ENCODE measurements at regions not wholly inside any gene's neighbourhood (a gene's known extent, or its start where the extent isn't known, plus 50 kb on each side); places are given as distances from the start of the nearest gene placed in this dataset.
"Not testable (repeated sequence)": the region's sequence is repeated elsewhere in the genome, so short reads cannot be mapped to it uniquely, and the experiment has no call there.

DNA sequence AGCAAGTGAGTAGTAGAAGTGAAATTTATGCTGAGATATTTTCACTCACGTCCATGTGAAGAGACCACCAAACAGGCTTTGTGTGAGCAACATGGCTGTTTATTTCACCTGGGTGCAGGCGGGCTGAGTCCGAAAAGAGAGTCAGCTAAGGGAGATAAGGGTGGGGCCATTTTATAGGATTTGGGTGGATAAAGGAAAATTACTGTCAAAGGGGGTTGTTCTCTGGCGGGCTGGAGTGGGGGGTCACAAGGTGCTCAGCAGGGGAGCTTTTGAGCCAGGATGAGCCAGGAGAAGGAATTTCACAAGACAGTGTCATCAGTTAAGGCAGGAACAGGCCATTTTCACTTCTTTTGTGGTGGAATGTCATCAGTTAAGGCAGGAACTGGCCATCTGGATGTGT, 207.8 kb downstream of the GABRG2 start:
- H3K4me3 Mint-ChIP-seq, CTCF ChIA-PET, H3K27ac Mint-ChIP-seq: not testable (repeated sequence)

DNA sequence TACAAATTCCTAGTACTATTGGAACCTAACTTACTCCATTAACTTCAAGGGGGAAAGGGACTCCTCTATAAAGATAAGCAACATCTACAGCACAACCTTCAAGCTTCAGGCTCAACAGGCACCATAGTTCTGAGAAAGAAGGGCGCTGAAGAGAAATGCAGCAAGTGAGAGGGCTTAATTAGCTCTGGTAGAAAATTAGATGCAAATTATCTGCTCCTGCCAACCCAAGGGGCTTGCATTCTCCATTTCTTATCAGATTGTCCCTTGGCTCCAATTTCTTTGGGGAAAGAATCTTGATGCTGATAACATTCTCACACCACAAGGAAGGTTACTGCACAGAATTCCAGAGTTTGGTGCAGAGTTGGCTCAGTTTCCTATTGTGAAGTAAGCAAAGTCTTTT, 214.6 kb downstream of the GABRG2 start:
- peaks cover 11% of the 10 kb centered on the region for H3K9me3 Mint-ChIP-seq
- H3K27ac Mint-ChIP-seq = no peak overlapping the region
- CTCF ChIA-PET = no interaction called here
- no peak overlapping the region for H3K4me3 Mint-ChIP-seq
- no peak for DNase-seq
- H3K36me3 Mint-ChIP-seq = no peaks in the 10 kb centered on the region
- H3K4me1 Mint-ChIP-seq = no peaks in the 10 kb centered on the region
- H3K27me3 Mint-ChIP-seq = no peaks in the 10 kb centered on the region

More for the DNA sequence above, 207.8 kb downstream of the GABRG2 start:
- peaks cover 11% of the 10 kb centered on the region for H3K9me3 Mint-ChIP-seq
- not testable (repeated sequence) for H3K4me1 Mint-ChIP-seq, H3K36me3 Mint-ChIP-seq, DNase-seq, H3K27me3 Mint-ChIP-seq

DNA sequence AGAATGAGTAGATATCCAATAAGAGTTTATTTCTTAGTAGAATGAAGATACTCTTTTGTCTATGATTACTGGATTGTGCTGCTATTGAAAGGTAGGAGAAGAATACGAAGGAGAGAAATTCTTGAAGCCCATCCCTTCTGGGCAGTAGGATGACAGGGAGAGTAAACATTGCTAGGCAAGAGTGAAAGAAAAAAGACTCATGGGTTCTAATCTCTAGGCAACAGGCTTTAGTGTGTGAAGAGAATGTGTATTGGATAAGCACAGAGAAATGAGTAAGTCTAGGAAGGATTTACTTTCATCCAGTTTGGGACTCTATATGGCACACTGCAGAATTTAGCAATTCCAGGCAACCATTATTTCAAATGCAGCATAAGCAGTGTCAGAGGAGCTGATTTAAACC, 216.0 kb downstream of the GABRG2 start:
- Mint-ChIP-seq H3K36me3 (no peaks in the 10 kb centered on the region), H3K4me1 (no peaks in the 10 kb centered on the region), H3K9me3 (peaks cover 1% of the 10 kb centered on the region), H3K27ac (no peak overlapping the region), H3K27me3 (no peaks in the 10 kb centered on the region), H3K4me3 (no peak overlapping the region)
- CTCF ChIA-PET = no interaction called here
- no peak for DNase-seq

DNA sequence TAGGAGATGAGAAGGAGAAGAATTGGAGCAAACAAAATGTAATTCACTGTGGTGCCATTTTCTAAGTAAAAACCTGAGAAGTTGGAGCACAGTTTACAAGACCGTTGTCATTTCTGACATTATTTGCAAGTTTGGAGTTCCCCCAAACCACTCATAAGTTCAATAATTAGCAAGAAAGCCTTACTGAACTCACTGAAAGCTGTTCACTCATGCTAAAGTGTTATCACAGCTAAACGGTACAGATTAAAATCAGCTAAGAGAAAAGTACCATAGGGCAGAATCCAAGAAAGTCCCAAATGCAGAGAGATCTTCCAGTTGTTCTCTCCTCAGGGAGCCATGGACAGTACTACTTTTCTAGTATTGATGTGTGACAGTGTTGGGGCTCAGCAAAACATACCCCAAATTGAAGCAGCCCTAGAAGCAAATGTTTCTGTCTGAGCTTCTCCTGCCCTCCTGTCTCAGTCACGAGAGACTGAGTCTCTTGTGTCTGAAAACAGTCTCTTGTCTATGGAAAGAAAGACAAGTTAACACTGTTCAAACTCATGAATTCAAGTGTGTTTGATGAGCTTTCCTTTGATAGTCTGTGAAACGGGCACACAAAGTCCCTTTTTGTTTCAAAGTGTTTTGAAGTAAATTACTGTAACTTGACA, 221.2 kb downstream of the GABRG2 start:
- H3K4me3 Mint-ChIP-seq = no peak overlapping the region
- no peak for DNase-seq
- H3K27me3 Mint-ChIP-seq = no peaks in the 10 kb centered on the region
- no peaks in the 10 kb centered on the region for H3K9me3 Mint-ChIP-seq
- CTCF ChIA-PET = no interaction called here
- no peak overlapping the region for H3K27ac Mint-ChIP-seq
- H3K36me3 Mint-ChIP-seq = no peaks in the 10 kb centered on the region
- no peaks in the 10 kb centered on the region for H3K4me1 Mint-ChIP-seq

DNA sequence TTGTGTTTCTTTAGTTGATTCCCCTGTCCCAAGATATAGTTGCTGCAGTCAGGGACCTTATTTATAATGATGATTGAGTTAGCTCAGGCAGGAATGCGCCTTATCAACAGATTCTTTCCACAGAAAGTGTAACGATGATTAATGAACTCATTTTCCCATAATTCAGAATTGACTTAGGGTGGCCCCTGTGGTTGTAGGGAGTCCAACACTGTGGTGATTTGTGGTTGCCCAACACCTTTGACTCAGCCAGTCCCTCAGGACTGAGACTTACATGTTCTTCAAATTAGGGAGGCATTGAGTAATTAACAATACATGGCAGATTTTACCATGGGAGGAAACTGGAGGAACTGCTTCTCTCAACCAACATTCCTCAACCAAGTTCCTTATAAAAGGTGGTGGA, 221.9 kb downstream of the GABRG2 start:
- no peaks in the 10 kb centered on the region for H3K9me3 Mint-ChIP-seq
- no peaks in the 10 kb centered on the region for H3K36me3 Mint-ChIP-seq
- H3K27me3 Mint-ChIP-seq = no peaks in the 10 kb centered on the region
- no peak for DNase-seq
- H3K27ac Mint-ChIP-seq = no peak overlapping the region
- H3K4me3 Mint-ChIP-seq = no peak overlapping the region
- CTCF ChIA-PET = no interaction called here
- H3K4me1 Mint-ChIP-seq = no peaks in the 10 kb centered on the region

DNA sequence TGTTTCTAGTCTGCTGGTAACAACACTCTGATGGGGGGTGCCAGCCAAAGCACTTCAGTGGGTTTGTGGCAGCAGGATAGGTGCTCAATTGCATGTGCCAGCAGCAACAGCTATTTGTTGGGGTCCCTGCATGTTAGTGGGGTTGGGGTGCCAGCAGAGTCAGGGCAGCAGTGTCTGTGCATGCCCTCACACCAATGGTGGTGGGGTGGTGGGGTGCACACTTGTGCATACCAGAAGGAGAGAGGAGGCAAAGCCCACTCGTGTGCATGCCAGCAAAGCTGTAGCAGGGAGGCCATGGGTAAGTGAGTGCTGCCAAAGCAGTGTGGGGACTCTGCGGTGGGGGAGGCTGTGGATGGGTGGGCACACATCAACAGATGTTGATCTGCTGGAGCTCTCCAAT, 232.2 kb downstream of the GABRG2 start:
- Mint-ChIP-seq H3K27me3 (no peaks in the 10 kb centered on the region), H3K4me3 (no peak overlapping the region), H3K36me3 (no peaks in the 10 kb centered on the region), H3K9me3 (peaks cover 2% of the 10 kb centered on the region), H3K27ac (no peak overlapping the region), H3K4me1 (no peaks in the 10 kb centered on the region)
- CTCF ChIA-PET = no interaction called here
- DNase-seq = no peak

DNA sequence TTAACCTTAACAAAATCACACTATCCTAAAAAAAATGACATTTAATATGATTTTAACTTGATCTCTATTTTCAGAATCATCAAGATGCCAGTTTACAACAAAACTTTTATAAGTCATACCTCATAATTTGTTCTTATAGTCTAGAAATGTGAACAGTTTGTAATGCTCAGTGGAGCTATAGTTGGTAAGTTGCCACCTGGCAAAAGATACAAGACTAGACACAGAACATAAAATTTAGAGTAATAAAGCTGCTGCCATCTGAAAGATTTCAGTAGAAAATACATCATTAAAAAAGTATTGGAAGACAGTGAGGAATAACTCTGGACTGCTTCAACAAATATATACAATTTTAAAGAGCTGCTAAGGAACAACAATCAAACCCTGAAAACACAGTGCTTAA, 233.8 kb downstream of the GABRG2 start:
- H3K4me3 Mint-ChIP-seq = no peak overlapping the region

DNA sequence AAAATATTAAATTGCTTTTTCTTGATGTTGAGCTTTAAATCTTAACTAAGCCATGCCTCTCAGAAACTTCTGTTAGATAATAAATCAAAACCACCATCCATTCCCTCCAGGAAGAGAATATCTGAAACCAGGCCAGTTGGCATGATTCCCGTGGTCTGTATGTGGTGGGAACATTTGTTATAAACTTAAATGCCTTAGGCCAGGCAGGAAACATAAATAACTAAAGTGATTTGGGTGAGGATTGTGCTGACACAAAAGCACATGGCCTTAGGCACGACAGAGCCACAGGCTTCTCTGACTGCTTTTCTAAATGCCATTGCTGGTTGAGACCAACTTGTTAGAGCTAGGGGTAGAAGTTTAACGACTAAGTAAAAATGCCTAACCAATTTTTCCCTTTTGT, 255.9 kb downstream of the GABRG2 start:
- CTCF ChIA-PET = no interaction called here
- Mint-ChIP-seq H3K36me3 (no peaks in the 10 kb centered on the region), H3K4me1 (no peaks in the 10 kb centered on the region), H3K27ac (no peak overlapping the region), H3K27me3 (no peaks in the 10 kb centered on the region), H3K4me3 (no peak overlapping the region), H3K9me3 (peaks cover 11% of the 10 kb centered on the region)
- no peak for DNase-seq

More for the DNA sequence above, 233.8 kb downstream of the GABRG2 start:
- no peak for DNase-seq
- Mint-ChIP-seq H3K4me1 (no peaks in the 10 kb centered on the region), H3K36me3 (no peaks in the 10 kb centered on the region), H3K27ac (no peak overlapping the region), H3K9me3 (peaks cover 7% of the 10 kb centered on the region), H3K27me3 (no peaks in the 10 kb centered on the region)
- CTCF ChIA-PET = no interaction called here

DNA sequence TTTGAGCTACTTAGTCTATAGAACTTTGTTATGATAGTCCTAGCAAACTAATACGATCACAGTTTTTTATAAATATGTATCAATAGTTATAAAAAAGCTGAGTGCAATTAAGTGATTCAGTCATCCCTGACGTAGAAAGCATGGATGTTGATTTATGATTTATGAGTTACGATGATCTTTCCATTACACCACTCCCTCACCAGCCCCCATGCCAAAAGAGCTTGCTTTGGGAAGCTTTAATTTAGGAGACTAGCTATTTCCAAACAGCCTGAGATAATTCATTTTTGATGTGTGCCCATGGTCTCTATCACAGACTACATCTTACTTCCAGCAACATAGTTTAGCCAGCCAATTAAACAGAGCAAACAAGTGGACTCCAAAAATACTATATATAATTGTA, 256.8 kb downstream of the GABRG2 start:
- H3K4me1 Mint-ChIP-seq = no peaks in the 10 kb centered on the region
- H3K27me3 Mint-ChIP-seq = no peaks in the 10 kb centered on the region
- H3K36me3 Mint-ChIP-seq = no peaks in the 10 kb centered on the region
- H3K9me3 Mint-ChIP-seq = peaks cover 11% of the 10 kb centered on the region
- H3K4me3 Mint-ChIP-seq = no peak overlapping the region
- H3K27ac Mint-ChIP-seq = no peak overlapping the region
- no peak for DNase-seq
- CTCF ChIA-PET = no interaction called here

DNA sequence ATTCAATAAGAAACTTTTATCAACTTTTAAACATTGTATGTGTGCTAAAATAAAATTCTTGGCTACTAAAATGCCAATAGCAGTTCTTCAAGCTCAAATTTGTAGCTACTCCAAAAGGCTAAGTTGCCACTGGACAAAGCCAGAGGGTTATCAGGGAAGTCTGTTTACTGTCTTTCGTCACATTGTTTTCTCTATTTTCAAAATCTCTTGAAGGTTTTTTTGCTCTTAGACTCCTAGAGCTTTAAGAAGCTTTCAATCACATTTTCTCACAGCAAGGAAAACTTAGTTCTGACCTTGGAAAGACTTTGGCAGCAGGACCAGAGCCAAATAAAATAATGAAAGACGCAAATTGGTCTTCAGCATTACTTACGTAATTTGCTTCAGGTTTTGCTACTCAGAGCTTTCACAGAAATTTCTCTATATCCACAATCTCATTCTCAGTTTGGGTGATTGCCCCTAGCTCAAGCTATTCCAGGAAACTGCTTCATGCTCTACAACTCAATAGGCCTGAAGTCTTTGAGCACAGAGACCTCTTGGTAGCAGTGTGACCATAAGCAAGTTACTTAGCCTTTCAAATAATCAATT, 257.7 kb downstream of the GABRG2 start:
- Mint-ChIP-seq H3K4me1 (no peaks in the 10 kb centered on the region), H3K36me3 (no peaks in the 10 kb centered on the region), H3K27ac (no peak overlapping the region), H3K4me3 (no peak overlapping the region), H3K27me3 (no peaks in the 10 kb centered on the region), H3K9me3 (peaks cover 14% of the 10 kb centered on the region)
- DNase-seq = no peak
- CTCF ChIA-PET = no interaction called here

DNA sequence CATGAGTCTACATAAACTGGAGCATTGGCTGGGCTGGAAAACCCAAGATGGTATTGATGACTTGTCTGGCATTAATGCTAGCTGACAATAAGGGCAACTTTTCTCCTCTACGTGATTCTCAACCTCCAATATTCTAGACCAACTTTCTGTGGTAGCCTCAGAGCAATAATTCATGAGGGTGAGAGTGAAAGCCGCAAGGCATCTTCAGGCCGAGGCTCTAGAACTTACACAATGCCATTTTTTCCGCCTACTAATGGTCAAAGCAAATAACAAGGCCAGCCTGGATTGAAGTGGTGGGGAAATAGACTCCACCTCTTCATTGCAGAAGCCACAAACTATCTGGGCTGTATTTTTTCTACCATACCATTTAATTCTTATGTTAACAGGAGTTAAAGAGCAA, 267.4 kb downstream of the GABRG2 start:
- H3K9me3 Mint-ChIP-seq = peaks cover 12% of the 10 kb centered on the region
- no peaks in the 10 kb centered on the region for H3K36me3 Mint-ChIP-seq
- no peak overlapping the region for H3K4me3 Mint-ChIP-seq
- H3K4me1 Mint-ChIP-seq = no peaks in the 10 kb centered on the region
- no peak overlapping the region for H3K27ac Mint-ChIP-seq
- CTCF ChIA-PET = no interaction called here
- no peaks in the 10 kb centered on the region for H3K27me3 Mint-ChIP-seq
- DNase-seq = no peak

DNA sequence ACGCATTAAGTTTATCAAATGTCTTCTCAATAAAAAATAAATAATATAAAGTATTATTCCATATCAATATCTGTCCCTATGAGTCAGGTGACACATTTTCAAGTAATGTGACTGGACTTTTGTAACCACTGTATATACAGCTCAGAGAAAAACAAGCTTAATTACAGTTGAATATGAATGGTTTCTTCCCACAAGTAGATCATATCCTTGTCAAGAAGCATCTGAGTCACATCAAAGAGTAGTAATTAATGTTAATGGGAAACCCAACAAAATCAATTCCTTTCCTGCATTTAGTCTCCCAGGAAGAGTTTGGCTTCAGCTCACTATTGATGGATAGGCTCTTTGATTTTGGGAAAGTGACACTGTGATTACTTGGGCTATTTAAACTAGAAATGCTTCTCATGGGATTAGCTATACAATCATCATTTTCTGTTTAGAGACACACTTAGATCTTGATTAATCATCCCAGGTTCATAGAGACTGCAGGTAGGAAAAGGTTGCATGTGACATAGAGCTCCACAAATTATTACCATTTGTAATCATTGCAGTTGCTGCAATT, 292.9 kb downstream of the GABRG2 start:
- no peaks in the 10 kb centered on the region for H3K9me3 Mint-ChIP-seq
- H3K36me3 Mint-ChIP-seq = no peaks in the 10 kb centered on the region
- H3K4me1 Mint-ChIP-seq = no peaks in the 10 kb centered on the region
- no peak overlapping the region for H3K4me3 Mint-ChIP-seq
- CTCF ChIA-PET = no interaction called here
- no peak overlapping the region for H3K27ac Mint-ChIP-seq
- DNase-seq = no peak
- H3K27me3 Mint-ChIP-seq = no peaks in the 10 kb centered on the region

DNA sequence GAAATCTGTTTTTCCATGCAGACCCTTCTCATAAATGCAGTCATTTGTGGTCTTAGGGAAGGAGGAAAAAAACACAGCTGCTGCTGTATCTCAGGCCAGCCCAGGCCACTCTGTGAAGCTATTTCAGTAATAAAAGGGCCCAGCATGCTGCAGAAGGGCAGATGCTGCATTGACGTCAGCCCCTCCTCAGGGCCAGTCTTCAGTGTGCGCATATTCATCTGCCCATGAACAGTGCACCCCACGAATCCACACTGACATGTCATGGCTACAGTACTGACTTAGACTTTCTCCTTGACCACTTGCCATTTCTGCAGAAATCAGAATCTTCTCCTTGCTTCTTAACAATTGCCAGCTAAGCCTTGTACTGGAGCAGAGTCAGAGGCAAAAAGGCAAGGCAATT, 304.7 kb downstream of the GABRG2 start:
- Mint-ChIP-seq H3K4me1 (no peaks in the 10 kb centered on the region), H3K27me3 (no peaks in the 10 kb centered on the region), H3K36me3 (no peaks in the 10 kb centered on the region), H3K9me3 (peaks cover 29% of the 10 kb centered on the region), H3K27ac (no peak overlapping the region), H3K4me3 (no peak overlapping the region)
- no peak for DNase-seq
- CTCF ChIA-PET = no interaction called here

DNA sequence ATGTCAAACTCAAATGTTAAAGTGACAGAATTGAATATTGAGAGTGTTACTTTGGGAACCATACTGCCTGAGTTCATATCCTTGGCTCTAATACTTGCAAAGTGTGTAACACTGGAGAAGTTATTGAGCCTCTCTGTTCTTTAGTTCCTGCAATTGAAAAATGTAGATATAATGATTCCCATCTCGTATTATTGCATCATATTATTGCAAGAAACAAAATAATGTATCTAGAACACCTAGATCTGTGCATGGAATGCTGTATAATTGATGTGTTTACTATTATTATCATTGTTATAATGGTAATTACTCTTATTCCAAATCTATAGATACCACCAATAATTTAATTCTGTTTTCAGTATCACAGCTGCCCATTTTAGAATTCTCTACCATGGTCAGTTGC, 310.3 kb downstream of the GABRG2 start:
- no peaks in the 10 kb centered on the region for H3K36me3 Mint-ChIP-seq
- no peak overlapping the region for H3K4me3 Mint-ChIP-seq
- H3K9me3 Mint-ChIP-seq = peaks cover 2% of the 10 kb centered on the region
- CTCF ChIA-PET = no interaction called here
- H3K4me1 Mint-ChIP-seq = no peaks in the 10 kb centered on the region
- DNase-seq = no peak
- H3K27me3 Mint-ChIP-seq = no peaks in the 10 kb centered on the region
- no peak overlapping the region for H3K27ac Mint-ChIP-seq

DNA sequence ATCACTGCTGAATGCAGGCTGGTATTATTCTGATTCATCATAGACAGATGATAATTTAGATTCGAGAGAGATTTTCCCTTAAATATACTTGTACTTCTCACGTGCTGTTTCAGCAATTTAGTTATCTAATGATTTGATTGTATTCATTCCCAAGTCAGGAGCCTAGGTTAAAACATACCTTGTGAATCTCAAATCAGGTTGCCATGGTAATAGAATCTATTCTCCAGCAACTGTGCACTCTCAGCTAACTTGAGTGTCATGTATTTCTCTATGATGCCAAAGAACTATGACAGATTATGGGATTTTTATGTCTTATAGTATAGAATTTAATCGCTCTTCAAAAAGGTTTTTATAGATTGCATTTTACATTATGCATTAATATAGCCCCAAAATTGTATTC, 315.3 kb downstream of the GABRG2 start:
- Mint-ChIP-seq H3K36me3 (no peaks in the 10 kb centered on the region), H3K9me3 (peaks cover 9% of the 10 kb centered on the region), H3K27ac (no peak overlapping the region), H3K4me1 (no peaks in the 10 kb centered on the region), H3K27me3 (no peaks in the 10 kb centered on the region), H3K4me3 (no peak overlapping the region)
- CTCF ChIA-PET = no interaction called here
- DNase-seq = no peak
